ENCODE measurements at regions not wholly inside any gene's neighbourhood (a gene's known extent, or its start where the extent isn't known, plus 50 kb on each side); places are given as distances from the start of the nearest gene placed in this dataset.

- no peak overlapping the region for H3K4me3 ChIP-seq
- POLR2A ChIA-PET (ENCODE audit: unreplicated experiment), result no interaction called here
- peak; percentile 96 for TF ChIP-seq CTCF (conservative IDR thresholded peaks at IDR 0.05)
- no peak for TF ChIP-seq EZH2 (IDR thresholded peaks at IDR 0.05; ENCODE audit: low read depth)
- H3K36me3 ChIP-seq (ENCODE audit: low read depth), result no peaks in the 10 kb centered on the region
- no peak overlapping the region for H3K4me2 ChIP-seq
- H3K4me1 ChIP-seq (replicated peaks; ENCODE audit: insufficient read depth), result no peaks in the 10 kb centered on the region
- H3K9me3 ChIP-seq (ENCODE audit: insufficient read depth, low read depth), result no peaks in the 10 kb centered on the region
- CTCF ChIA-PET, result no interaction called here
- H3K27me3 ChIP-seq (ENCODE audit: insufficient read depth, low read depth), result no peaks in the 10 kb centered on the region
- H3F3A ChIP-seq (ENCODE audit: insufficient read depth, low read depth), result no peaks in the 10 kb centered on the region
- peak in 1 of 2 experiments; percentile 45 for DNase-seq
- no peaks in the 10 kb centered on the region for H3K79me2 ChIP-seq (ENCODE audit: low read depth)
- no peak overlapping the region for H3K27ac ChIP-seq
- intact Hi-C loops (cut with micrococcal nuclease; ENCODE audit: unreplicated experiment), result loop anchor here (1.0 to 5.0 kb wide), 3 partner anchors 371 to 657 kb away; no protein-coding TSS in a partner anchor
- H3K9me2 ChIP-seq (ENCODE audit: insufficient read depth), result no peaks in the 10 kb centered on the region
- no peak overlapping the region for H2AFZ ChIP-seq
- H4K20me1 ChIP-seq (ENCODE audit: insufficient read depth), result no peaks in the 10 kb centered on the region
- BruUV-seq (replicated peaks), result no TSS peak
Observed at GRCh38 chrX:131633285-131633917, 89.5 kb downstream of the OR13H1 start.

GRCh38 chrX:131634900-131635299 is 91.0 kb downstream of the OR13H1 start:
- H3K27me3 ChIP-seq (ENCODE audit: insufficient read depth, low read depth), result no peaks in the 10 kb centered on the region
- H3K9me2 ChIP-seq (ENCODE audit: insufficient read depth), result no peaks in the 10 kb centered on the region
- ChIA-PET POLR2A (ENCODE audit: unreplicated experiment) (no interaction called here), CTCF (no interaction called here)
- TF ChIP-seq EZH2 (IDR thresholded peaks at IDR 0.05; ENCODE audit: low read depth), result no peak
- TF ChIP-seq CTCF (conservative IDR thresholded peaks at IDR 0.05), result no peak
- no peak overlapping the region for H3K27ac ChIP-seq
- no peak overlapping the region for H2AFZ ChIP-seq
- intact Hi-C loops (cut with micrococcal nuclease; ENCODE audit: unreplicated experiment), result loop anchor here (5.0 kb wide), 1 partner anchor 638 kb away; no protein-coding TSS in a partner anchor
- no TSS peak for BruUV-seq (replicated peaks)
- H3K9me3 ChIP-seq (ENCODE audit: insufficient read depth, low read depth), result no peaks in the 10 kb centered on the region
- H4K20me1 ChIP-seq (ENCODE audit: insufficient read depth), result no peaks in the 10 kb centered on the region
- no peak overlapping the region for H3K4me3 ChIP-seq
- no peaks in the 10 kb centered on the region for H3F3A ChIP-seq (ENCODE audit: insufficient read depth, low read depth)
- no peak overlapping the region for H3K4me2 ChIP-seq
- H3K36me3 ChIP-seq (ENCODE audit: low read depth), result no peaks in the 10 kb centered on the region
- H3K4me1 ChIP-seq (replicated peaks; ENCODE audit: insufficient read depth), result no peaks in the 10 kb centered on the region
- H3K79me2 ChIP-seq (ENCODE audit: low read depth), result no peaks in the 10 kb centered on the region
- no peak for DNase-seq

- Histone ChIP-seq H3K4me2 (no peak overlapping the region), H3K9me2 (ENCODE audit: insufficient read depth) (0 out of 2 replicates have a peak, but pooled peaks cover 5% of the 10 kb centered on the region), H3K27me3 (ENCODE audit: insufficient read depth, low read depth) (no peaks in the 10 kb centered on the region), H2AFZ (no peak overlapping the region), H3K4me1 (replicated peaks; ENCODE audit: insufficient read depth) (peaks cover 5% of the 10 kb centered on the region), H3F3A (ENCODE audit: insufficient read depth, low read depth) (0 out of 2 replicates have a peak, but pooled peaks cover 2% of the 10 kb centered on the region), H4K20me1 (ENCODE audit: insufficient read depth) (no peaks in the 10 kb centered on the region), H3K36me3 (ENCODE audit: low read depth) (no peaks in the 10 kb centered on the region), H3K79me2 (ENCODE audit: low read depth) (no peaks in the 10 kb centered on the region), H3K27ac (no peak overlapping the region), H3K4me3 (no peak overlapping the region), H3K9me3 (ENCODE audit: insufficient read depth, low read depth) (no peaks in the 10 kb centered on the region)
- intact Hi-C loops (cut with micrococcal nuclease; ENCODE audit: unreplicated experiment), result no loop called here
- TF ChIP-seq CTCF (conservative IDR thresholded peaks at IDR 0.05) (no peak), EZH2 (IDR thresholded peaks at IDR 0.05; ENCODE audit: low read depth) (no peak)
- DNase-seq, result no peak
- ChIA-PET CTCF (no interaction called here), POLR2A (ENCODE audit: unreplicated experiment) (no interaction called here)
- BruUV-seq (replicated peaks), result no TSS peak
Observed at GRCh38 chrX:131646106-131646505, 102.2 kb downstream of the OR13H1 start.

Data from PC-9 (cell line).